Mammary epithelial cell (primary cell): ENCODE measurements at regions not wholly inside any gene's neighbourhood (a gene's known extent, or its start where the extent isn't known, plus 50 kb on each side); places are given as distances from the start of the nearest gene placed in this dataset.

Source experiments
- EZH2 ChIP-seq: IDR thresholded peaks from 2 replicates; pipeline ENCODE4 v1.6.1; 2012; ENCODE audit warnings: low read length, inconsistent platforms, borderline replicate concordance
- TF ChIP-seq, protein P1 (sequence below), 2 donors: IDR thresholded peaks in 1 of 2; conservative IDR thresholded peaks in 1 of 2; 2 replicates each; pipeline ENCODE4 v1.5.1; 2011 to 2012; ENCODE audit warnings: inconsistent platforms in 2 of 2, low read length in 2 of 2, mild to moderate bottlenecking in 2 of 2, control low read depth in 1 of 2, low read depth in 1 of 2; ENCODE audit not compliant: insufficient read depth in 1 of 2; ENCODE audit errors: extremely low read depth in 1 of 2

DNA sequence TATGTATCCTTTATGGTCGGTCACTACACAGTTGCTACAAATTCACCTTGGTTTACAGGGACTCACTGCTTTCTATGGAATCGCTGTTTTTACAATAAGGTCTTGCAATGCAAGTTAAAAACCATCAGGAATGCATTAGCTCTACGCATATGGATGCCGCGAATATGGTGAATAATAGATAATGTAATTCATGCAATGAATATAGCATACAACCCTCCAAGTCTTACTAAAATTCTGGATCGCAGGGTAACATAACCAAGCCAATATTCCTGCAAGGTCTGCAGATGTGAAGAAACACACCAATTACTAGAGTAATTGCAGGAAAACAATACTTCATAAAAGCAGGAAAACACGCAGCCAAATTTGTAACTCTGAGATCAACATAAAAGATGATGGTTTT is 75.6 kb upstream of the BACE2 start:
- TF ChIP-seq, protein P1, sequence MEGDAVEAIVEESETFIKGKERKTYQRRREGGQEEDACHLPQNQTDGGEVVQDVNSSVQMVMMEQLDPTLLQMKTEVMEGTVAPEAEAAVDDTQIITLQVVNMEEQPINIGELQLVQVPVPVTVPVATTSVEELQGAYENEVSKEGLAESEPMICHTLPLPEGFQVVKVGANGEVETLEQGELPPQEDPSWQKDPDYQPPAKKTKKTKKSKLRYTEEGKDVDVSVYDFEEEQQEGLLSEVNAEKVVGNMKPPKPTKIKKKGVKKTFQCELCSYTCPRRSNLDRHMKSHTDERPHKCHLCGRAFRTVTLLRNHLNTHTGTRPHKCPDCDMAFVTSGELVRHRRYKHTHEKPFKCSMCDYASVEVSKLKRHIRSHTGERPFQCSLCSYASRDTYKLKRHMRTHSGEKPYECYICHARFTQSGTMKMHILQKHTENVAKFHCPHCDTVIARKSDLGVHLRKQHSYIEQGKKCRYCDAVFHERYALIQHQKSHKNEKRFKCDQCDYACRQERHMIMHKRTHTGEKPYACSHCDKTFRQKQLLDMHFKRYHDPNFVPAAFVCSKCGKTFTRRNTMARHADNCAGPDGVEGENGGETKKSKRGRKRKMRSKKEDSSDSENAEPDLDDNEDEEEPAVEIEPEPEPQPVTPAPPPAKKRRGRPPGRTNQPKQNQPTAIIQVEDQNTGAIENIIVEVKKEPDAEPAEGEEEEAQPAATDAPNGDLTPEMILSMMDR (conservative IDR thresholded peaks at IDR 0.05 in 1 of 2, IDR thresholded peaks at IDR 0.05 in 1 of 2; ENCODE audit: extremely low read depth in 1 of 2, insufficient read depth in 1 of 2, low read depth in 1 of 2, low read length in 2 of 2) = no peak
- no peak for TF ChIP-seq EZH2
